Cardiac muscle cell (in vitro differentiated cells and primary cell): ENCODE measurements at regions not wholly inside any gene's neighbourhood (a gene's known extent, or its start where the extent isn't known, plus 50 kb on each side); places are given as distances from the start of the nearest gene placed in this dataset.

Source experiments
- DNase-seq, 2 donors: peaks; one replicate each; pipeline versions ENCODE4 v3.0.0 to v3.0.0-alpha.2; 2010 to 2017; ENCODE audit warnings: low read depth in 1 of 2, low spot score in 1 of 2
- H3K27ac ChIP-seq: fragments of 200-600 bp; sonication (generic); 2 replicates; pipeline ENCODE4 v1.5.1; 2016
- H3K27me3 ChIP-seq: fragments of 200-600 bp; sonication (generic); 2 replicates; pipeline ENCODE4 v1.6.0; 2016; ENCODE audit warnings: control low read depth
- H3K36me3 ChIP-seq: fragments of 200-600 bp; sonication (generic); 2 replicates; pipeline ENCODE4 v1.5.1; 2016; ENCODE audit warnings: control low read depth
- H3K4me1 ChIP-seq: fragments of 200-600 bp; sonication (generic); 2 replicates; pipeline ENCODE4 v1.8.1; 2017; ENCODE audit warnings: low read depth, mild to moderate bottlenecking, mixed run types
- H3K4me3 ChIP-seq: fragments of 200-600 bp; sonication (generic); 2 replicates; pipeline ENCODE4 v1.5.1; 2016; ENCODE audit warnings: mild to moderate bottlenecking
- H3K9me3 ChIP-seq: fragments of 200-600 bp; sonication (generic); 2 replicates; pipeline ENCODE4 v1.5.1; 2017; ENCODE audit warnings: low read depth, mild to moderate bottlenecking, control low read depth
- TF ChIP-seq, protein P1 (sequence below): IDR thresholded peaks from 2 replicates; pipeline ENCODE4 v1.5.1; 2012; ENCODE audit warnings: low read depth, mild to moderate bottlenecking, low read length

DNA sequence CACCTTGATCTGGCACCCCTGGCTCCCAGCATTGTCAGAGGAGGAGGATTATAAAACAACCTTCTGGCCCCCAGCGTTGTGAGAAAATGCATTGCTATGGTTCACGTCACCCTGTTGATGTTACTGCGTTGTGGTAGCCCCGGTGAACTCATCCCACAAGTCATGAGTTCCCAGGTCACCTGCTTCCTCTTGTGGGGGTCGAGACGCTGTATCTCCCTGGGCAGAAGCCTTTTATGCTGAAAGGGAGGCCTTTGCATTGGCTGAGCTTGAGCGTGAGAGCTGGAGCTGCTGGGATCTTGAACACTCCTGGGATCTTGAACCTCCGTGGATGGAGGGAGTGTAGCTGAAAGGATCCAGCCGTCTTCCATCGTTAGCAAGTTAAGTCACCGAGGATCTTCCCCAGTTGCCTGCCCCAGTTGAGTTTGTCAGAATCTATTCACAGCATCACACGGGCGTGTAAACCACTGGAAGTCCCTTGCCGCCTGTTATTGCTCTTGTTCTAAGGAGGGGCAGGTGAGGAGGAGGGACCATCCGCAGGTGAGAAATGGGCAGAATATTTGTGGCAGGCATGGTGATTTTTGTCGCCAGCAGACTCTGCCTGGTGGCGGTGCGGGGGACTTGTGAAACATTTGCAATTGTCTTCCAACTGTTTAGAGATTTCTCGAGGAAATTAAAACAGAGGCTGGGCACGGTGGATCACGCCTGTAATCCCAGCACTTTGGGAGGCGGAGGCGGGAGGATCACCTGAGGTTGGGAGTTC lies 299.9 kb downstream of the ASMT start:
- TF ChIP-seq, protein P1, sequence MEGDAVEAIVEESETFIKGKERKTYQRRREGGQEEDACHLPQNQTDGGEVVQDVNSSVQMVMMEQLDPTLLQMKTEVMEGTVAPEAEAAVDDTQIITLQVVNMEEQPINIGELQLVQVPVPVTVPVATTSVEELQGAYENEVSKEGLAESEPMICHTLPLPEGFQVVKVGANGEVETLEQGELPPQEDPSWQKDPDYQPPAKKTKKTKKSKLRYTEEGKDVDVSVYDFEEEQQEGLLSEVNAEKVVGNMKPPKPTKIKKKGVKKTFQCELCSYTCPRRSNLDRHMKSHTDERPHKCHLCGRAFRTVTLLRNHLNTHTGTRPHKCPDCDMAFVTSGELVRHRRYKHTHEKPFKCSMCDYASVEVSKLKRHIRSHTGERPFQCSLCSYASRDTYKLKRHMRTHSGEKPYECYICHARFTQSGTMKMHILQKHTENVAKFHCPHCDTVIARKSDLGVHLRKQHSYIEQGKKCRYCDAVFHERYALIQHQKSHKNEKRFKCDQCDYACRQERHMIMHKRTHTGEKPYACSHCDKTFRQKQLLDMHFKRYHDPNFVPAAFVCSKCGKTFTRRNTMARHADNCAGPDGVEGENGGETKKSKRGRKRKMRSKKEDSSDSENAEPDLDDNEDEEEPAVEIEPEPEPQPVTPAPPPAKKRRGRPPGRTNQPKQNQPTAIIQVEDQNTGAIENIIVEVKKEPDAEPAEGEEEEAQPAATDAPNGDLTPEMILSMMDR = no peak
- Histone ChIP-seq H3K4me1 (no peaks in the 10 kb centered on the region), H3K27me3 (no peaks in the 10 kb centered on the region), H3K36me3 (no peaks in the 10 kb centered on the region), H3K27ac (no peak overlapping the region), H3K4me3 (no peak overlapping the region), H3K9me3 (no peaks in the 10 kb centered on the region)
- DNase-seq = no peak

DNA sequence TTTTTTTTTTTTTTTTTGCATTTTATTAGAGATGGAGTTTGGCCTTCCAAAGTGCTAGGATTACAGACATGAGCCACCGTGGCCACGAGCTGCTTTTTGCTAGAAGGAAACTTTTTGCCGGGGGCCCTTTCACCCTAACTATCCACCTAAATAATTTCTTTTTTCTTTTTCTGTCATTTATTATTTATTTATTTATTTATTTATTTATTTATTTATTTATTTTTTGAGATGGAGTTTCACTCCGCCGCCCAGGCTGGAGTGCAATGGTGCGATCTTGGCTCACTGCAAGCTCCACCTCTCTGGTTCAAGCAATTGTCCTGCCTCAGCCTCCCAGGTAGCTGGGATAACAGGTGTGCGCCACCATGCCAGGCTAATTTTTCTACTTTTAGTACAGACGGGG lies 303.9 kb downstream of the ASMT start:
- no peaks in the 10 kb centered on the region for H3K36me3 ChIP-seq
- H3K27me3 ChIP-seq = no peaks in the 10 kb centered on the region
- no peaks in the 10 kb centered on the region for H3K4me1 ChIP-seq
- no peak overlapping the region for H3K27ac ChIP-seq
- H3K9me3 ChIP-seq = no peaks in the 10 kb centered on the region
- TF ChIP-seq, protein P1 = no peak
- DNase-seq = no peak
- no peak overlapping the region for H3K4me3 ChIP-seq

DNA sequence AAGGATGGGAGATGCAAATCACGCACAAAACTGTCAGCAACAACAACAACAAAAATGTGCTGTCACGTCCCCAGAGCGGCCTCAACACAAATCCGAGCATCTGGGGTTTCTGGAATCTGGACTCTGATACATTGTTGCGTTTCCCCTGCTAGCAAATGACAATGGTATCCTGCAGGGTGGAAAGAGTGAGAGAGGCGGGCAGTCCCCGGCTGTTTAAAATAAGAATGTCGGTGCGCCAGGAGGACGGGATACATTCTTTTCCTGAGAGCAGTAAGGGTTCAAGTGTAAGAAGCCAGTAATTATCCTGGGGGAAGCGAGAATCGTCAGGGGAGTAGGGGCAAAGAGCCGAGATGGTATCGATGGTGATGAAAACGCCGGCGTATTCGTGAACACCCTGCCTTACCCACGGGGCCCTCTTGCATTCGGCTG lies 310.2 kb downstream of the ASMT start:
- no peak overlapping the region for H3K4me3 ChIP-seq
- H3K27me3 ChIP-seq = no peaks in the 10 kb centered on the region
- H3K4me1 ChIP-seq = peaks cover 2% of the 10 kb centered on the region
- H3K9me3 ChIP-seq = no peaks in the 10 kb centered on the region
- no peak overlapping the region for H3K27ac ChIP-seq
- H3K36me3 ChIP-seq = no peaks in the 10 kb centered on the region
- peak in 1 of 2 donors; percentile 19 for DNase-seq
- TF ChIP-seq, protein P1 = no peak

DNA sequence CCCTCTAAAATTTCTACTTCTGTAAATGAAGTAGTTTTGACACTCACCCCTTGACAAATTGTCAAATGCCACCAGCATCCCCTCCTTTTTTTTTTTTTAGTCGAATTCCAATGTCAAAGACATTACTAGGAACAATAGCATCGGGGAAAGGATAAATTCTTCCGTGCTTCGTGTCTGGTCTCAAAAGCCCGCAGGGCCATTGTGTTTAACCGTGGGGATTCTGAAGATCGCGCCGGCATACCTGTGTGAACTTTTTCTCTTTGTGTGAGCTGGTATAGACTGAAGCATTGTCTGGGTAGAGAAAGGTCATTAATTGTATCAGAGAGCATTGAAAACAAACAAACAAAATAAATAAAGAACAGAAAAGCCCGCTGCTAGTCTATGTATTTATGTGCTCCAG lies 313.9 kb downstream of the ASMT start:
- Histone ChIP-seq H3K9me3 (no peaks in the 10 kb centered on the region), H3K27ac (no peak overlapping the region), H3K4me3 (no peak overlapping the region), H3K36me3 (no peaks in the 10 kb centered on the region), H3K4me1 (peaks cover 6% of the 10 kb centered on the region), H3K27me3 (no peaks in the 10 kb centered on the region)
- TF ChIP-seq, protein P1 = no peak
- no peak for DNase-seq

DNA sequence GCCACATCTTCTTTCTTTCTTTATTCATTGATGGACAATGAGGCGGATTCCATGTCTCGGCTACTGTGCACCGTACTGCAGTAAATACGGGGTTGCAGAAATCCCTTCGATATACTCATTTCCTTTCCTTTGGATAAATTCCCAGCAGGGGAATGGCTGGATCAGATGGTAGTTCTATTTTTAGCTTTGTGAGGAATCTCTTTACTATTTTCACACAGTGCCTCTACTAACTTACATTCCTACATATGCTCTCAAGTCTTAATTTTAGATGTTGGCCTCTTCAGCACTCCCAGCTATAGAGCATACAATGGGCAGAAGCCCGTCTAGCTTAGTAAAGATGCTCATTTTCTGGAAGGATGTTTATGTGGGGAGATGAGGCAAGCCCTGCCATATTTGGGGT lies 317.4 kb downstream of the ASMT start:
- no peak overlapping the region for H3K4me3 ChIP-seq
- H3K4me1 ChIP-seq = peaks cover 4% of the 10 kb centered on the region
- peak overlapping the region; percentile 84 for H3K27ac ChIP-seq
- no peaks in the 10 kb centered on the region for H3K36me3 ChIP-seq
- H3K9me3 ChIP-seq = no peaks in the 10 kb centered on the region
- TF ChIP-seq, protein P1 = no peak
- H3K27me3 ChIP-seq = no peaks in the 10 kb centered on the region
- peak; percentile 36 to 44 for DNase-seq
